ENCODE measurements at regions not wholly inside any gene's neighbourhood (a gene's known extent, or its start where the extent isn't known, plus 50 kb on each side); places are given as distances from the start of the nearest gene placed in this dataset.
"Not testable (repeated sequence)": the region's sequence is repeated elsewhere in the genome, so short reads cannot be mapped to it uniquely, and the experiment has no call there.

GRCh38 chr9:26492608-26493521 lies 399.7 kb downstream of the CAAP1 start:
- DNase-seq = not testable (repeated sequence)

- not testable (repeated sequence) for DNase-seq
Measured at GRCh38 chr9:26491922-26492607, 400.5 kb downstream of the CAAP1 start.

GRCh38 chr9:26483991-26484390 lies 408.6 kb downstream of the CAAP1 start:
- DNase-seq = no peak

- DNase-seq = no peak
Measured at GRCh38 chr9:26477963-26478362, 414.6 kb downstream of the CAAP1 start.

GRCh38 chr9:26471261-26471660 lies 421.3 kb downstream of the CAAP1 start:
- no peak for DNase-seq

GRCh38 chr9:26470284-26470683 lies 422.3 kb downstream of the CAAP1 start:
- DNase-seq = no peak

GRCh38 chr9:26463837-26464236 lies 428.8 kb downstream of the CAAP1 start:
- DNase-seq = no peak

- no peak for DNase-seq
Measured at GRCh38 chr9:26462751-26463150, 429.9 kb downstream of the CAAP1 start.

GRCh38 chr9:26462213-26462612 lies 430.4 kb downstream of the CAAP1 start:
- peak; percentile 16 for DNase-seq

GRCh38 chr9:26460624-26461023 lies 432.0 kb downstream of the CAAP1 start:
- no peak for DNase-seq

- DNase-seq = no peak
Measured at GRCh38 chr9:26459959-26460358, 432.6 kb downstream of the CAAP1 start.

GRCh38 chr9:26458054-26458453 lies 434.5 kb downstream of the CAAP1 start:
- no peak for DNase-seq

- DNase-seq = no peak
Measured at GRCh38 chr9:26457151-26457550, 435.5 kb downstream of the CAAP1 start.

GRCh38 chr9:26439061-26439624 lies 453.5 kb downstream of the CAAP1 start:
- DNase-seq = no peak

GRCh38 chr9:26437056-26437711 lies 455.4 kb downstream of the CAAP1 start:
- DNase-seq = no peak

GRCh38 chr9:26426551-26427131 lies 466.0 kb downstream of the CAAP1 start:
- DNase-seq = no peak

- no peak for DNase-seq
Measured at GRCh38 chr9:26418480-26418879, 474.1 kb downstream of the CAAP1 start.

GRCh38 chr9:26415528-26415927 lies 477.1 kb downstream of the CAAP1 start:
- no peak for DNase-seq

GRCh38 chr9:26413611-26414010 lies 479.0 kb downstream of the CAAP1 start:
- DNase-seq = peak; percentile 17

- DNase-seq = peak; percentile 9
Measured at GRCh38 chr9:26412446-26412845, 480.2 kb downstream of the CAAP1 start.

- no peak for DNase-seq
Measured at GRCh38 chr9:26406676-26407075, 485.9 kb downstream of the CAAP1 start.

- no peak for DNase-seq
Measured at GRCh38 chr9:26399556-26399955, 493.0 kb downstream of the CAAP1 start.

Data from renal pelvis (tissue), 1 donor.